OCI-LY3 (cell line): ENCODE measurements at regions not wholly inside any gene's neighbourhood (a gene's known extent, or its start where the extent isn't known, plus 50 kb on each side); places are given as distances from the start of the nearest gene placed in this dataset.
A peak's percentile ranks its signal among the peaks of the same experiment; 100 is the strongest.

Experiments
- H2AFZ ChIP-seq: fragments of 200-600, 300-600 bp; shearing (Covaris generic); 2 replicates; pipeline ENCODE4 v1.6.0; 2014; ENCODE audit warnings: antibody characterized with exemption, low read depth, low read length
- H3K27ac ChIP-seq: fragments of 200-600, 300-600 bp; sonication (generic); 2 replicates; pipeline ENCODE4 v1.5.1; 2014; ENCODE audit warnings: mild to moderate bottlenecking, low read length, moderate library complexity, mixed read lengths
- H3K27me3 ChIP-seq: fragments of 200-600, 300-600 bp; sonication (generic); 2 replicates; pipeline ENCODE4 v1.6.1; 2014; ENCODE audit warnings: low read depth, low read length, mixed read lengths
- H3K36me3 ChIP-seq: fragments of 200-600, 300-600 bp; sonication (generic); replicated peaks from 2 replicates; pipeline ENCODE3; 2014; ENCODE audit warnings: low read depth, low read length, mixed read lengths
- H3K4me1 ChIP-seq: fragments of 300-600, 200-600 bp; sonication (generic); 2 replicates; pipeline ENCODE4 v1.6.1; 2014; ENCODE audit warnings: low read length, mixed read lengths
- H3K4me2 ChIP-seq: fragments of 200-600, 300-600 bp; sonication (generic); 2 replicates; pipeline ENCODE4 v1.6.1; 2014; ENCODE audit warnings: low read length, mixed read lengths
- H3K4me3 ChIP-seq: fragments of 300-600, 200-600 bp; sonication (generic); 2 replicates; pipeline ENCODE4 v1.5.1; 2014; ENCODE audit warnings: antibody characterized with exemption, mild to moderate bottlenecking, low read length, moderate library complexity
- H3K79me2 ChIP-seq: fragments of 300-600, 200-600 bp; shearing (Covaris generic); 2 replicates; pipeline ENCODE4 v1.6.1; 2014; ENCODE audit warnings: mild to moderate bottlenecking, low read length, mixed read lengths
- H3K9ac ChIP-seq: fragments of 300-600, 200-600 bp; shearing (Covaris generic); 2 replicates; pipeline ENCODE4 v1.6.0; 2014; ENCODE audit warnings: mild to moderate bottlenecking, low read length, moderate library complexity
- H3K9me3 ChIP-seq: fragments of 200-600, 300-600 bp; shearing (Covaris generic); 2 replicates; pipeline ENCODE4 v1.6.1; 2014; ENCODE audit warnings: low read length, mixed read lengths; ENCODE audit not compliant: insufficient read depth
- H4K20me1 ChIP-seq: fragments of 200-600, 300-600 bp; sonication (generic); 2 replicates; pipeline ENCODE4 v1.6.1; 2016; ENCODE audit warnings: low read length, mixed read lengths; ENCODE audit not compliant: insufficient read depth
- EZH2phosphoT487 ChIP-seq: fragments of 200-600 bp; shearing (Covaris generic); IDR thresholded peaks from 2 replicates; pipeline ENCODE4 v1.6.1; 2018; ENCODE audit warnings: antibody characterized with exemption, mixed run types, low read depth
- TF ChIP-seq, protein P1 (sequence below): fragments of 200-600, 300-600 bp; sonication (generic); IDR thresholded peaks from 2 replicates; pipeline ENCODE4 v1.5.1; 2014; ENCODE audit warnings: antibody characterized with exemption, low read length, low read depth

- Histone ChIP-seq H3K4me1 (no peaks in the 10 kb centered on the region), H4K20me1 (no peaks in the 10 kb centered on the region), H3K4me2 (no peak overlapping the region), H3K27me3 (no peaks in the 10 kb centered on the region), H3K9ac (no peak overlapping the region), H3K4me3 (no peak overlapping the region), H3K27ac (no peak overlapping the region), H3K9me3 (no peaks in the 10 kb centered on the region), H3K36me3 (no peaks in the 10 kb centered on the region), H3K79me2 (no peaks in the 10 kb centered on the region), H2AFZ (no peak overlapping the region)
- TF ChIP-seq, protein P1, sequence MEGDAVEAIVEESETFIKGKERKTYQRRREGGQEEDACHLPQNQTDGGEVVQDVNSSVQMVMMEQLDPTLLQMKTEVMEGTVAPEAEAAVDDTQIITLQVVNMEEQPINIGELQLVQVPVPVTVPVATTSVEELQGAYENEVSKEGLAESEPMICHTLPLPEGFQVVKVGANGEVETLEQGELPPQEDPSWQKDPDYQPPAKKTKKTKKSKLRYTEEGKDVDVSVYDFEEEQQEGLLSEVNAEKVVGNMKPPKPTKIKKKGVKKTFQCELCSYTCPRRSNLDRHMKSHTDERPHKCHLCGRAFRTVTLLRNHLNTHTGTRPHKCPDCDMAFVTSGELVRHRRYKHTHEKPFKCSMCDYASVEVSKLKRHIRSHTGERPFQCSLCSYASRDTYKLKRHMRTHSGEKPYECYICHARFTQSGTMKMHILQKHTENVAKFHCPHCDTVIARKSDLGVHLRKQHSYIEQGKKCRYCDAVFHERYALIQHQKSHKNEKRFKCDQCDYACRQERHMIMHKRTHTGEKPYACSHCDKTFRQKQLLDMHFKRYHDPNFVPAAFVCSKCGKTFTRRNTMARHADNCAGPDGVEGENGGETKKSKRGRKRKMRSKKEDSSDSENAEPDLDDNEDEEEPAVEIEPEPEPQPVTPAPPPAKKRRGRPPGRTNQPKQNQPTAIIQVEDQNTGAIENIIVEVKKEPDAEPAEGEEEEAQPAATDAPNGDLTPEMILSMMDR, result no peak
- no peak for TF ChIP-seq EZH2phosphoT487
Measured at GRCh38 chr1:101667761-101668160, 329.0 kb downstream of the OLFM3 start.

GRCh38 chr1:101683136-101683535 is 313.6 kb downstream of the OLFM3 start:
- H2AFZ ChIP-seq, result no peak overlapping the region
- no peak overlapping the region for H3K4me3 ChIP-seq
- no peaks in the 10 kb centered on the region for H4K20me1 ChIP-seq
- no peaks in the 10 kb centered on the region for H3K27me3 ChIP-seq
- H3K79me2 ChIP-seq, result no peaks in the 10 kb centered on the region
- no peak overlapping the region for H3K9ac ChIP-seq
- H3K4me1 ChIP-seq, result no peaks in the 10 kb centered on the region
- H3K9me3 ChIP-seq, result no peaks in the 10 kb centered on the region
- TF ChIP-seq EZH2phosphoT487, result no peak
- TF ChIP-seq, protein P1, result no peak
- no peak overlapping the region for H3K4me2 ChIP-seq
- H3K36me3 ChIP-seq, result no peaks in the 10 kb centered on the region
- no peak overlapping the region for H3K27ac ChIP-seq

DNA sequence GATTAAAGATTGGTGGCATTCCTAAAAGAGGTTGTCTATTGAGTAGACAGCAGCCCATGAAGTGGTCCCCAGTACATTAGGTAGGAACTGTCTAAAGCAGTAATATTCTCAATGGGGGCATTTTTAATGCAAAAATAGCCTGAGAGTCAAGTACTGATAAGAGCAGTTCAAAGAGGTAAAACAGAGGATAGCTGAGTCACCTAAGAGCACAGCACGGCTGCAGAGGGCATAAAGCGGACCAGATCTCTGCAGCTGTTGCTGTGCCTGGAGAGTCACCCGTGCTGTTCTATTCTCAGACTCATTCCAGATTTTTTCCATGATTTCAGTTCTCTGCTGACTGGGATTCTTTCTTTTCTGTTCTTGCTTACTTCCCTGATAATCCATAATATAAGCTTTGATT is 313.2 kb downstream of the OLFM3 start:
- Histone ChIP-seq H3K79me2 (no peaks in the 10 kb centered on the region), H3K9ac (no peak overlapping the region), H3K36me3 (no peaks in the 10 kb centered on the region), H3K4me3 (no peak overlapping the region), H3K27me3 (no peaks in the 10 kb centered on the region), H4K20me1 (no peaks in the 10 kb centered on the region), H3K4me2 (no peak overlapping the region), H2AFZ (no peak overlapping the region), H3K4me1 (no peaks in the 10 kb centered on the region), H3K9me3 (no peaks in the 10 kb centered on the region), H3K27ac (no peak overlapping the region)
- TF ChIP-seq, protein P1, result no peak
- no peak for TF ChIP-seq EZH2phosphoT487

GRCh38 chr1:101697072-101697471 is 299.7 kb downstream of the OLFM3 start:
- Histone ChIP-seq H3K79me2 (no peaks in the 10 kb centered on the region), H3K9me3 (no peaks in the 10 kb centered on the region), H3K36me3 (no peaks in the 10 kb centered on the region), H3K27ac (no peak overlapping the region), H2AFZ (no peak overlapping the region), H3K9ac (no peak overlapping the region), H3K4me3 (no peak overlapping the region), H3K4me2 (peak overlapping the region; percentile 23), H4K20me1 (no peaks in the 10 kb centered on the region), H3K4me1 (no peaks in the 10 kb centered on the region), H3K27me3 (no peaks in the 10 kb centered on the region)
- TF ChIP-seq EZH2phosphoT487, result no peak
- TF ChIP-seq, protein P1, result no peak; the same call in 1 of the 2 replicates
